Endothelial cell of umbilical vein (primary cell): ENCODE measurements at regions not wholly inside any gene's neighbourhood (a gene's known extent, or its start where the extent isn't known, plus 50 kb on each side); places are given as distances from the start of the nearest gene placed in this dataset.

Experiments used
- CTCF ChIP-seq, 2 donors: IDR thresholded peaks; 1 replicate in 1 of 2; 2 replicates in 1 of 2; pipeline ENCODE4 v1.5.1; 2011; ENCODE audit warnings: low read length in 2 of 2, mild to moderate bottlenecking in 2 of 2, moderate library complexity in 2 of 2, control low read depth in 1 of 2, inconsistent platforms in 1 of 2, low read depth in 1 of 2; ENCODE audit not compliant: insufficient read depth in 1 of 2; ENCODE audit errors: extremely low read depth in 1 of 2
- EZH2 ChIP-seq: IDR thresholded peaks from 2 replicates; pipeline ENCODE4 v1.6.1; 2012; ENCODE audit warnings: borderline replicate concordance, low read depth, mild to moderate bottlenecking, moderate library complexity, low read length, inconsistent platforms; ENCODE audit not compliant: severe bottlenecking
- GATA2 ChIP-seq: IDR thresholded peaks from 2 replicates; pipeline ENCODE4 v1.7.0; 2011; ENCODE audit warnings: low read depth, mild to moderate bottlenecking, moderate library complexity, mixed read lengths, low read length; ENCODE audit not compliant: insufficient read length, insufficient read depth
- MYC ChIP-seq: IDR thresholded peaks from one replicate; pipeline ENCODE4 v1.6.1; 2011; ENCODE audit warnings: mild to moderate bottlenecking, low read depth, low read length
- POLR2A ChIP-seq: IDR thresholded peaks from 2 replicates; pipeline ENCODE4 v1.6.1; 2012; ENCODE audit warnings: low read depth, mild to moderate bottlenecking, control low read depth, low read length
- POLR2AphosphoS5 ChIP-seq: IDR thresholded peaks from 2 replicates; pipeline ENCODE4 v1.6.1; 2012; ENCODE audit warnings: low read depth, mild to moderate bottlenecking, control low read depth, low read length, moderate library complexity; ENCODE audit not compliant: insufficient read depth
- TF ChIP-seq, protein P1 (sequence below): IDR thresholded peaks from 2 replicates; pipeline ENCODE4 v1.6.1; 2011; ENCODE audit not compliant: insufficient read depth, insufficient read length

DNA sequence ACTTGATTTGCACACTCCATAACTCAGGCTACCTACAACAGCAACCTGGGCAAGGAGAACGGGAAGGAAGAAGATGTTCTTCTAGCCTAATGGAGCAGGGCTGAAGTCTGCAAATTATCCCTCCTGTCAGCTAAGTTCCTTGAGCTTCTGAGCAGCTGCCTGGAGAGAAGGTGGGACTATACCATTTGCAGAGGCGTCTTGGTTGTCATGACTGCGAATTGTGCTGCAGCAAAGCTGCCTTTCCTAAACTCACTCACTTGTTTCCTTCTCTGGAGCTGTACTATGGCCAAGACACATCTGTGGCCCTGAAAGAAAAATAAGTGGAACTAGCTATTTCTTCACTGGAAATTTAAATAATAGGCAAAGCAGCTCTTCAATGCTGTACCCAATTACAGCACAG lies 682.4 kb upstream of the GRIA3 start:
- TF ChIP-seq, protein P1, sequence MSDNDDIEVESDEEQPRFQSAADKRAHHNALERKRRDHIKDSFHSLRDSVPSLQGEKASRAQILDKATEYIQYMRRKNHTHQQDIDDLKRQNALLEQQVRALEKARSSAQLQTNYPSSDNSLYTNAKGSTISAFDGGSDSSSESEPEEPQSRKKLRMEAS = no peak
- no peak for TF ChIP-seq MYC
- TF ChIP-seq CTCF (IDR thresholded peaks at IDR 0.05; ENCODE audit: extremely low read depth in 1 of 2, insufficient read depth in 1 of 2, low read depth in 1 of 2, low read length in 2 of 2) = no peak
- no peak for TF ChIP-seq GATA2
- no peak for TF ChIP-seq POLR2AphosphoS5
- no peak for TF ChIP-seq POLR2A
- TF ChIP-seq EZH2 = no peak
